ENCODE measurements at regions not wholly inside any gene's neighbourhood (a gene's known extent, or its start where the extent isn't known, plus 50 kb on each side); places are given as distances from the start of the nearest gene placed in this dataset.

- ATAC-seq = peak in 1 of 2 donors; percentile 59
- Mint-ChIP-seq H3K4me3 (no peak overlapping the region), H3K27me3 (ENCODE audit: low read depth) (no peaks in the 10 kb centered on the region), H3K36me3 (ENCODE audit: insufficient read depth) (peaks cover 4% of the 10 kb centered on the region), H3K9me3 (peaks cover 19% of the 10 kb centered on the region), H3K4me1 (ENCODE audit: low read depth) (peaks cover 1% of the 10 kb centered on the region)
- no peak for DNase-seq
Measured at GRCh38 chrX:78387364-78387763, 60.0 kb upstream of the CYSLTR1 start.

DNA sequence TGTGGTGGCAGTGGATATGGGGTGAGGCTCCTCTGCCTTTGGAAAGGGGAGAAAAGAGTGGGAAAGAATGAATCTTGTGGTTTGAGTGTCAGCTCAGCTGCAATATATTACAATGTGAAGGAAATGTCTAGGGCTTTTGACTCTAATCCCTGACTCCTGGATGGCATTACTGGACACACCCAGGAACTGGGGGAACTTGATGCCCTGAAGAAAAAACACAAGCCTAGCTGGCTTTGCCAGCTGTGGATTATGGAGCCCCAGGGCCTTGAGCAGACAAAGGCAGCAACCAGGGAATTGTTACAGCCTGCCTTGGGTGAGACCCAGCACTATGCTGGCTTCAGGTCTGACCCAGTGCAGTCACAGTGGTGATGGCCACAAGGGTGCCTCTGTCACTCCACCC, 57.1 kb upstream of the CYSLTR1 start:
- Mint-ChIP-seq H3K4me1 (ENCODE audit: low read depth) (peaks cover 1% of the 10 kb centered on the region), H3K4me3 (no peak overlapping the region), H3K27me3 (ENCODE audit: low read depth) (no peaks in the 10 kb centered on the region), H3K9me3 (peaks cover 17% of the 10 kb centered on the region), H3K36me3 (ENCODE audit: insufficient read depth) (peaks cover 4% of the 10 kb centered on the region)
- no peak for ATAC-seq
- no peak for DNase-seq

GRCh38 chrX:78383594-78383993, 56.2 kb upstream of the CYSLTR1 start:
- DNase-seq (no peak), ATAC-seq (no peak)
- Mint-ChIP-seq H3K9me3 (peaks cover 10% of the 10 kb centered on the region), H3K4me3 (no peak overlapping the region), H3K27me3 (ENCODE audit: low read depth) (no peaks in the 10 kb centered on the region), H3K36me3 (ENCODE audit: insufficient read depth) (no peaks in the 10 kb centered on the region), H3K4me1 (ENCODE audit: low read depth) (peaks cover 7% of the 10 kb centered on the region)

- no peaks in the 10 kb centered on the region for H3K36me3 Mint-ChIP-seq (ENCODE audit: insufficient read depth)
- ATAC-seq = no peak
- H3K4me1 Mint-ChIP-seq (ENCODE audit: low read depth) = peaks cover 15% of the 10 kb centered on the region
- no peak overlapping the region for H3K4me3 Mint-ChIP-seq
- no peaks in the 10 kb centered on the region for H3K9me3 Mint-ChIP-seq
- DNase-seq = no peak
- H3K27me3 Mint-ChIP-seq (ENCODE audit: low read depth) = no peaks in the 10 kb centered on the region
Measured at GRCh38 chrX:78378476-78379115, 51.2 kb upstream of the CYSLTR1 start.
